Uterus (tissue), 3 donors: ENCODE measurements at regions not wholly inside any gene's neighbourhood (a gene's known extent, or its start where the extent isn't known, plus 50 kb on each side); places are given as distances from the start of the nearest gene placed in this dataset.

Experiments
- DNase-seq, 2 donors: peaks; one replicate each; pipeline ENCODE4 v3.0.0-alpha.2; 2019 to 2020
- H3K27ac ChIP-seq, 2 donors: fragments of 200-600 bp; sonication (generic); 1 replicate in 1 of 2; 2 replicates in 1 of 2; pipeline ENCODE4 v1.5.1; 2016 to 2018
- H3K27me3 ChIP-seq, 2 donors: fragments of 200-600 bp; sonication (generic); one replicate each; pipeline ENCODE4 v1.5.1; 2018 to 2019; ENCODE audit warnings: control low read depth in 1 of 2
- H3K36me3 ChIP-seq, 2 donors: fragments of 200-600 bp; sonication (generic); one replicate each; pipeline ENCODE4 v1.5.1; 2019; ENCODE audit warnings: control low read depth in 1 of 2
- H3K4me1 ChIP-seq, 2 donors: fragments of 200-600 bp; sonication (generic); one replicate each; pipeline ENCODE4 v1.5.1; 2018 to 2019; ENCODE audit warnings: control low read depth in 1 of 2
- H3K4me3 ChIP-seq, 2 donors: fragments of 200-600 bp; sonication (generic); 1 replicate in 1 of 2; 2 replicates in 1 of 2; pipeline ENCODE4 v1.5.1; 2018 to 2019; ENCODE audit warnings: mild to moderate bottlenecking in 1 of 2
- H3K9me3 ChIP-seq, 2 donors: fragments of 200-600 bp; sonication (generic); one replicate each; pipeline ENCODE4 v1.5.1; 2019; ENCODE audit warnings: control low read depth in 1 of 2
- POLR2A ChIP-seq, 2 donors: fragments of 450-650 bp; IDR thresholded peaks; one replicate each; pipeline ENCODE4 v1.6.1; 2016; ENCODE audit warnings: antibody characterized with exemption in 2 of 2, mild to moderate bottlenecking in 1 of 2, moderate library complexity in 1 of 2
- intact Hi-C: fragments of 100-400 bp; cut with DNase I; formaldehyde crosslinking; loops from one replicate; pipeline ENCODE4 v1.15.1; 2023; ENCODE audit warnings: low total_unique reads
- TF ChIP-seq, protein P1 (sequence below), 4 experiments: fragments of 200-600 bp in 2 of 4; fragments of 450-650 bp in 2 of 4; sonication (generic) in 2 of 4; IDR thresholded peaks; one replicate each; pipeline ENCODE4 v1.5.1; 2016 to 2019; ENCODE audit warnings: antibody characterized with exemption in 4 of 4, mild to moderate bottlenecking in 2 of 4, moderate library complexity in 1 of 4
- donor health status: DM: yes; HTN: yes; CAD: no.

DNA sequence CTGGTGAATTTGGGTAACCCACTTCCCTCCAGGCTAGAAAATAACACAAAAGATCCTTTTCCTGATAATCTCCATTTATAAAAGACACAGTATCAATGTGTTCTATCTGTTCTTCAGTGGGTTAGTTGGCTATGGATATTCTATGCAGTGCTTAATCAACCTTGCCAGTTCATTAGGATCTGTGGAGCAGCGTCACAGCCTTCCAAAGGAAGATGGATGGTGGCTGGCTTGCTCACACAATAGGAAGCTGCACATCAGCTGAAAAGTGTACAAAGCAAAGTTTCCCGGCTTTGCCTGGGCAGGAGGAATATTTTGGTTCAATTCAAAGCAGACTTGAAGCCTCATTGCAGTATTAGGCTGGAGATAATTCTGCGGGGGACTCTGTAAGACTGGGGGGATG is 70.3 kb upstream of the CA10 start:
- TF ChIP-seq, protein P1, sequence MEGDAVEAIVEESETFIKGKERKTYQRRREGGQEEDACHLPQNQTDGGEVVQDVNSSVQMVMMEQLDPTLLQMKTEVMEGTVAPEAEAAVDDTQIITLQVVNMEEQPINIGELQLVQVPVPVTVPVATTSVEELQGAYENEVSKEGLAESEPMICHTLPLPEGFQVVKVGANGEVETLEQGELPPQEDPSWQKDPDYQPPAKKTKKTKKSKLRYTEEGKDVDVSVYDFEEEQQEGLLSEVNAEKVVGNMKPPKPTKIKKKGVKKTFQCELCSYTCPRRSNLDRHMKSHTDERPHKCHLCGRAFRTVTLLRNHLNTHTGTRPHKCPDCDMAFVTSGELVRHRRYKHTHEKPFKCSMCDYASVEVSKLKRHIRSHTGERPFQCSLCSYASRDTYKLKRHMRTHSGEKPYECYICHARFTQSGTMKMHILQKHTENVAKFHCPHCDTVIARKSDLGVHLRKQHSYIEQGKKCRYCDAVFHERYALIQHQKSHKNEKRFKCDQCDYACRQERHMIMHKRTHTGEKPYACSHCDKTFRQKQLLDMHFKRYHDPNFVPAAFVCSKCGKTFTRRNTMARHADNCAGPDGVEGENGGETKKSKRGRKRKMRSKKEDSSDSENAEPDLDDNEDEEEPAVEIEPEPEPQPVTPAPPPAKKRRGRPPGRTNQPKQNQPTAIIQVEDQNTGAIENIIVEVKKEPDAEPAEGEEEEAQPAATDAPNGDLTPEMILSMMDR (IDR thresholded peaks at IDR 0.05) = no peak
- no peak for TF ChIP-seq POLR2A (IDR thresholded peaks at IDR 0.05)
- Histone ChIP-seq H3K4me3 (no peak overlapping the region), H3K9me3 (no peaks in the 10 kb centered on the region), H3K27ac (no peak overlapping the region), H3K36me3 (no peaks in the 10 kb centered on the region), H3K27me3 (no peaks in the 10 kb centered on the region), H3K4me1 (no peaks in the 10 kb centered on the region)
- no peak for DNase-seq
- intact Hi-C loops = no loop called here

DNA sequence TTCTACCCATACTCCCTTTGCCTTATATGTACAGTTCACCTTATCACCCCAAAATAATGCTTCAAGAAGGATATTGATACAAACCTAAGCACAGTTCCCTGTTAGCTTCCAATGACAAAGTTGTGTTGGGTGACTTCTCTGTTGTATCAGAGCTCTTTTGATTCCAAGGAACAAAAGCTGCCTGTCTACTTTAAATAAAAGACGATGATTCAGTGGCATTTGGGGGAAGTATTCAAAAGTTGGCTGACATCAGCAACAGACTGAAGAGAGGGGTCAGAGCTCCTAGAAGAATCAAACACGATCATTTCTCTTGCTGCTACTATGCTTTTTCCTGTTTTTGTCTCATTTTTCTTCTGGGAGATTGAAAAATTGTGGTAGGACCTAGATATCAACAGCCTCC is 69.4 kb upstream of the CA10 start:
- no peak for DNase-seq

DNA sequence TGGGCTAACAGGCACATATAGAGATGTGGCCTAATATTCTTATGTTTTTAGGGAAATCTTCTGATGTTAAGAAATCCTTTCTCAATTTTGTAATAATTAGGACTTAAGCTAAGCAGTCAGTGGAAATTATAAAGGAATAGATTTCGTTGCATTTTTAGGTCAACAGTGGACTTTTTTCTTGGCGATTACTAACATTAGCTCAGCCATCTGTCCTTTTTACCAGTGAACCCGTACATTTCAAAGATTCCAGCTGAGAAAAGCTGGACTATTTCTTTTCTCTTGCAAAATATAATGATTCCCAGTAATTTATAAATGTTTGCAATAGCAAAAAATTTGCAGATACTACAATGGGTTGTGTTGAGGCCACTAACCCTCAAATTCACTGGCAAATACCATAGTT is 54.9 kb upstream of the CA10 start:
- intact Hi-C loops = no loop called here
- DNase-seq = no peak
- Histone ChIP-seq H3K4me3 (no peak overlapping the region), H3K27me3 (no peaks in the 10 kb centered on the region), H3K9me3 (no peaks in the 10 kb centered on the region), H3K27ac (no peak overlapping the region), H3K36me3 (no peaks in the 10 kb centered on the region), H3K4me1 (no peaks in the 10 kb centered on the region)
- TF ChIP-seq POLR2A (IDR thresholded peaks at IDR 0.05) = no peak
- TF ChIP-seq, protein P1 (IDR thresholded peaks at IDR 0.05) = no peak

More for the DNA sequence above, 69.4 kb upstream of the CA10 start:
- no peaks in the 10 kb centered on the region for H3K36me3 ChIP-seq
- H3K4me3 ChIP-seq = no peak overlapping the region
- H3K27ac ChIP-seq = no peak overlapping the region
- H3K27me3 ChIP-seq = no peaks in the 10 kb centered on the region
- intact Hi-C loops = no loop called here
- no peak for TF ChIP-seq POLR2A (IDR thresholded peaks at IDR 0.05)
- TF ChIP-seq, protein P1 (IDR thresholded peaks at IDR 0.05) = no peak
- no peaks in the 10 kb centered on the region for H3K9me3 ChIP-seq
- H3K4me1 ChIP-seq = no peaks in the 10 kb centered on the region

DNA sequence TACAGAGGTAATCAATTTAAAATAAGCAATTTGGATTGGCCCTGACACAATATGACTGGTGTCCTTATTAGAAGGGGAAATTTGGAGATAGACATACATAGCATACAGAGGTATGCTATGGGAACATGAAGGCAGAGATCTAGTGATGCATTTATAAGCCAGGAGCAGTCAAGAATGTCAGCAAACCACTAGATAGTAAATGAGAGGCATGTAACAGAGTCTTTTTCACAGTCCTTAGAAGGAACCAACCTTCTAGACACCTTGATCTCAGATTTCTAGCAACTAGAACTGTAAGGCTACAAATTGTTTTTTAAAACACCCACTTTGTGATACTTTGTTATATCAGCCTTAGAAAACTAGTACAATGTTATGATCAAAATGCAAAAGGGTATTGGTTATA is 54.3 kb upstream of the CA10 start:
- intact Hi-C loops = no loop called here
- H3K4me1 ChIP-seq = no peaks in the 10 kb centered on the region
- no peak overlapping the region for H3K27ac ChIP-seq
- DNase-seq = no peak
- no peaks in the 10 kb centered on the region for H3K9me3 ChIP-seq
- no peaks in the 10 kb centered on the region for H3K36me3 ChIP-seq
- no peaks in the 10 kb centered on the region for H3K27me3 ChIP-seq
- no peak for TF ChIP-seq POLR2A (IDR thresholded peaks at IDR 0.05)
- TF ChIP-seq, protein P1 (IDR thresholded peaks at IDR 0.05) = no peak
- H3K4me3 ChIP-seq = no peak overlapping the region

DNA sequence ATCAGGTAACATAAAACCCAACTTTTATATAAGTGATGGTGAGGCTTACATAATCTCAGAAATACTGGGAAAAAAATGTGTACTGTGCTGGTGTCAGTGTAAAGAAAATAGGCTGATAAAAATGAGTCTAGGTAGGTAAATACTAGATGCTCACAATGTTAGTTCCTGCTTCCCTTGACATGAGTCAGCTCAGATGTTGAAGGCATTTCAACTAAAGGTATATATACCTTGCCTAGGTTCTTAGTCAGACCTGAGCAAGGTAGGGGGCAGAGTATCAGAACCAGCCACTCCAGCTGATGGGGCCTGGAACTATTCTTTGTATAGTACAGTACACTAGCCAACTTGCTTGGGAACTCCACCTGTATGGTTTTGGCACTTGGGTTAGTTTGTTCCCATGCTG is 51.0 kb upstream of the CA10 start:
- Histone ChIP-seq H3K27ac (no peak overlapping the region), H3K27me3 (no peaks in the 10 kb centered on the region), H3K36me3 (no peaks in the 10 kb centered on the region), H3K4me1 (no peaks in the 10 kb centered on the region), H3K4me3 (no peak overlapping the region), H3K9me3 (no peaks in the 10 kb centered on the region)
- TF ChIP-seq, protein P1 (IDR thresholded peaks at IDR 0.05) = no peak
- TF ChIP-seq POLR2A (IDR thresholded peaks at IDR 0.05) = no peak
- DNase-seq = no peak
- intact Hi-C loops = no loop called here
